Skin of body (tissue), 1 donor: ENCODE measurements at regions not wholly inside any gene's neighbourhood (a gene's known extent, or its start where the extent isn't known, plus 50 kb on each side); places are given as distances from the start of the nearest gene placed in this dataset.

ENCODE experiments used
- DNase-seq: peaks from one replicate; lab custom pipeline; 2025; lab: John Stamatoyannopoulos, UW

- DNase-seq: no peak
Observed at GRCh38 chr20:50418890-50419642, 91.1 kb upstream of the PTPN1 start.

- DNase-seq: no peak
Observed at GRCh38 chr20:50420380-50420779, 89.8 kb upstream of the PTPN1 start.

GRCh38 chr20:50421356-50422340, 88.5 kb upstream of the PTPN1 start:
- DNase-seq: no peak

GRCh38 chr20:50423758-50424157, 86.4 kb upstream of the PTPN1 start:
- no peak for DNase-seq

- no peak for DNase-seq
Observed at GRCh38 chr20:50425076-50425475, 85.1 kb upstream of the PTPN1 start.

- no peak for DNase-seq
Observed at GRCh38 chr20:50426866-50427718, 83.1 kb upstream of the PTPN1 start.

- DNase-seq: no peak
Observed at GRCh38 chr20:50427719-50428083, 82.5 kb upstream of the PTPN1 start.

- no peak for DNase-seq
Observed at GRCh38 chr20:50428097-50428828, 81.9 kb upstream of the PTPN1 start.

- DNase-seq: no peak
Observed at GRCh38 chr20:50429412-50429811, 80.8 kb upstream of the PTPN1 start.

GRCh38 chr20:50431066-50431450, 79.1 kb upstream of the PTPN1 start:
- no peak for DNase-seq

- no peak for DNase-seq
Observed at GRCh38 chr20:50433001-50433761, 77.0 kb upstream of the PTPN1 start.

- DNase-seq: no peak
Observed at GRCh38 chr20:50434321-50434652, 75.9 kb upstream of the PTPN1 start.

- DNase-seq: no peak
Observed at GRCh38 chr20:50434653-50435396, 75.4 kb upstream of the PTPN1 start.

- no peak for DNase-seq
Observed at GRCh38 chr20:50435397-50436051, 74.7 kb upstream of the PTPN1 start.

GRCh38 chr20:50436052-50436656, 74.0 kb upstream of the PTPN1 start:
- DNase-seq: no peak

- DNase-seq: no peak
Observed at GRCh38 chr20:50436696-50437095, 73.5 kb upstream of the PTPN1 start.

GRCh38 chr20:50438986-50439407, 71.2 kb upstream of the PTPN1 start:
- no peak for DNase-seq
